Ovary (tissue), 3 donors: ENCODE measurements at regions not wholly inside any gene's neighbourhood (a gene's known extent, or its start where the extent isn't known, plus 50 kb on each side); places are given as distances from the start of the nearest gene placed in this dataset.
"Not testable (repeated sequence)": the region's sequence is repeated elsewhere in the genome, so short reads cannot be mapped to it uniquely, and the experiment has no call there.

ENCODE experiments used
- CTCF ChIP-seq, 3 donors: fragments of 450-650 bp in 2 of 3; fragments of 200-600 bp in 1 of 3; IDR thresholded peaks; one replicate each; pipeline versions ENCODE4 v1.5.1 to v1.8.0; 2016 to 2022; ENCODE audit warnings: antibody characterized with exemption in 3 of 3, mild to moderate bottlenecking in 1 of 3
- EP300 ChIP-seq: sonication (generic); formaldehyde crosslinking; IDR thresholded peaks from one replicate; pipeline ENCODE4 v1.6.1; 2017; ENCODE audit warnings: antibody characterized with exemption
- POLR2A ChIP-seq: fragments of 450-650 bp; IDR thresholded peaks from one replicate; pipeline ENCODE4 v1.6.1; 2017; ENCODE audit warnings: antibody characterized with exemption, mild to moderate bottlenecking, moderate library complexity
- donor health status: DM: no; HTN: no; CAD: no.

DNA sequence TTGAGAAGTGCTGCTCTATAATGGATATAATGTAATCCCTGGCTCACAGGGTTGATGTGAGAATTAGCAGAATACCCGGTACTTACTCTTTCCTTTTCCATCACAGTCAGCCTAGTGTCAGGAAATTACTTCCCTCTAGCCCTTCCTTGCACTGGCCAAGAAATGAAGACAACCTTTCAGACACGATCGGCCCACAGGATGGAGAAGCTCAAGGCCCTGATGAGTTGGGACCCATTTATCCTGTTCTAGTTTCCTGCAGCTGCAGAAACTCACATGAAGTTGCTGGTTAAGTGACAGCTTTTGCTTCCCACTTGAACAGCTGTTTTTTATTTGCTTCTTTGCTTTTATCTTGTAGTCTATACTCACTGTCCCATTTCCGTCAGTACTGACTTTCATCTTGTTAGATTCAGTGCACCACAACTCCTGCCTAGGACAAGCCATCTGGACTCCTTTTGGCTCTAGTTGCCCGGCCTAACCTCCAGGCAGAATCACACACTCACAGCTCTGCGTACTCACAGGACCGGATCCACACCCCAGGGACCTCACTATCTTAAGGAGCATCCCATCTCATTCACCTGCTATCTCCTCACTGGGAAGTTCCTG, 325.1 kb upstream of the CHRNA7 start:
- TF ChIP-seq CTCF (IDR thresholded peaks at IDR 0.05); EP300; POLR2A: not testable (repeated sequence)
